ENCODE measurements at regions not wholly inside any gene's neighbourhood (a gene's known extent, or its start where the extent isn't known, plus 50 kb on each side); places are given as distances from the start of the nearest gene placed in this dataset.

GRCh38 chr13:21986602-21987001 is 315.7 kb downstream of the FGF9 start:
- no peak overlapping the region for H3K9ac ChIP-seq (replicated peaks; ENCODE audit: extremely low read depth, insufficient read depth, low read length)
- dilution Hi-C loops (cut with MboI; ENCODE audit: extremely low pct_ligation_motif_present, low sequenced_read_pairs) = no loop called here
- DNase-seq (ENCODE audit: low read depth, low spot score) (no peak), FAIRE-seq (no peak)
- TF ChIP-seq GATA2 (IDR thresholded peaks at IDR 0.05; ENCODE audit: insufficient read depth, insufficient read length, low read depth, low read length) (no peak), POLR2AphosphoS5 (IDR thresholded peaks at IDR 0.05; ENCODE audit: insufficient read depth, low read depth, low read length) (no peak), MAX (IDR thresholded peaks at IDR 0.05; ENCODE audit: insufficient read depth, insufficient read length) (no peak), CTCF (IDR thresholded peaks at IDR 0.05; ENCODE audit: extremely low read depth in 1 of 2, insufficient read depth in 1 of 2, low read depth in 1 of 2, low read length in 2 of 2) (no peak), POLR2A (IDR thresholded peaks at IDR 0.05; ENCODE audit: low read depth, low read length) (no peak), FOS (IDR thresholded peaks at IDR 0.05; ENCODE audit: borderline replicate concordance, insufficient read depth, low read length) (no peak), EZH2 (IDR thresholded peaks at IDR 0.05; ENCODE audit: borderline replicate concordance, low read depth, low read length, severe bottlenecking) (no peak), JUN (IDR thresholded peaks at IDR 0.05; ENCODE audit: borderline replicate concordance, insufficient read depth, insufficient read length, low read depth) (no peak), MYC (IDR thresholded peaks at IDR 0.05; ENCODE audit: low read depth, low read length) (no peak)
- ChIA-PET CTCF (no interaction called here), POLR2A (no interaction called here)
- intact Hi-C loops (cut with micrococcal nuclease) = no loop called here
- H3K27me3 ChIP-seq (ENCODE audit: control insufficient read depth in 2 of 2, insufficient read depth in 2 of 2, low read length in 2 of 2) = no peaks in the 10 kb centered on the region
- H3K9me1 ChIP-seq (replicated peaks; ENCODE audit: control insufficient read depth, extremely low read depth, insufficient read depth, low read length) = no peaks in the 10 kb centered on the region
- no peaks in the 10 kb centered on the region for H3K4me1 ChIP-seq (ENCODE audit: control insufficient read depth, extremely low read depth, insufficient read depth, low read length)
- H3K79me2 ChIP-seq (ENCODE audit: control insufficient read depth, insufficient read depth, low read length) = no peaks in the 10 kb centered on the region
- H3K9me3 ChIP-seq (replicated peaks; ENCODE audit: control insufficient read depth, insufficient read depth, low read length) = peaks cover 6% of the 10 kb centered on the region
- no peaks in the 10 kb centered on the region for H3K36me3 ChIP-seq (ENCODE audit: control insufficient read depth in 2 of 2, extremely low read depth in 1 of 2, insufficient read depth in 2 of 2, low read length in 2 of 2)
- no peak overlapping the region for H3K27ac ChIP-seq (ENCODE audit: insufficient read depth, low read depth, low read length)
- no peak overlapping the region for H2AFZ ChIP-seq (ENCODE audit: low read depth, low read length)
- H3K4me2 ChIP-seq (ENCODE audit: insufficient read depth, low read length) = no peak overlapping the region
- no TSS peak for BruUV-seq (replicated peaks)
- no peak overlapping the region for H3K4me3 ChIP-seq (replicated peaks in 1 of 3; ENCODE audit: insufficient read depth in 1 of 3, low read depth in 1 of 3, low read length in 3 of 3)
- H4K20me1 ChIP-seq (replicated peaks; ENCODE audit: control insufficient read depth, extremely low read depth, insufficient read depth, low read length) = no peaks in the 10 kb centered on the region

Measured in endothelial cell of umbilical vein (primary cell).